ENCODE measurements at regions not wholly inside any gene's neighbourhood (a gene's known extent, or its start where the extent isn't known, plus 50 kb on each side); places are given as distances from the start of the nearest gene placed in this dataset.

DNA sequence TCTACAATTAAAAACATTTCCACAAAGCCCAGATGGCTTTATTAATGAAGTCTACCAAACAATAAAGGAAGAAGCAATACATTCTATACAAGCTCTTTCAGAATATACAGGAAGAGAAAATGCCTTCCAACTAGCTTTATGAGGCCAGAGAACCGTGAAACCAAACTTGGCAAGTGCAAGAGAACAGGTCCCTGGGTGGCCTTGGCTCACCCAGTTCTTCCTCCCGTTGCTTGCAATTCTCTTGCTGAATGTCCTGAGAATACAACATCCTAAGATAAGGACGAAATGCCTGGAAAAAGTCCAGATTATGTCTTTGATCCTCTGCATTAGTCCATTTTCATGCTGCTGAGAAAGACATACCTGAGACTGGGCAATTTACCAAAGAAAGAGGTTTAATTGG lies 204.9 kb downstream of the MAD2L1 start:
- Histone ChIP-seq H3K36me3 (ENCODE audit: control insufficient read depth in 2 of 3, insufficient read depth in 3 of 3, low read length in 3 of 3) (no peaks in the 10 kb centered on the region), H3K9me3 (ENCODE audit: control insufficient read depth in 2 of 3, low read length in 3 of 3) (no peaks in the 10 kb centered on the region), H3K27me3 (ENCODE audit: control insufficient read depth in 2 of 2, insufficient read depth in 2 of 2, low read length in 2 of 2) (no peaks in the 10 kb centered on the region), H3K27ac (ENCODE audit: low read depth, low read length) (no peak overlapping the region), H3K4me3 (ENCODE audit: low read length) (no peak overlapping the region), H3K4me1 (ENCODE audit: control insufficient read depth in 2 of 2, insufficient read depth in 2 of 2, low read length in 2 of 2) (no peaks in the 10 kb centered on the region)
- ChIA-PET POLR2A (no interaction called here), CTCF (no interaction called here)
- intact Hi-C loops (cut with micrococcal nuclease) = no loop called here
- H3K27ac Mint-ChIP-seq = no peak overlapping the region
- no peaks in the 10 kb centered on the region for H3K36me3 Mint-ChIP-seq
- DNase-seq (no peak), ATAC-seq (no peak)
- peaks cover 0 to 11% (median 0%) of the 10 kb centered on the region in 5 donors for H3K27me3 Mint-ChIP-seq
- peaks cover 0 to 2% (median 0%) of the 10 kb centered on the region in 11 donors for H3K9me3 Mint-ChIP-seq
- H3K4me1 Mint-ChIP-seq = no peaks in the 10 kb centered on the region
- no peak overlapping the region for H3K4me3 Mint-ChIP-seq

DNA sequence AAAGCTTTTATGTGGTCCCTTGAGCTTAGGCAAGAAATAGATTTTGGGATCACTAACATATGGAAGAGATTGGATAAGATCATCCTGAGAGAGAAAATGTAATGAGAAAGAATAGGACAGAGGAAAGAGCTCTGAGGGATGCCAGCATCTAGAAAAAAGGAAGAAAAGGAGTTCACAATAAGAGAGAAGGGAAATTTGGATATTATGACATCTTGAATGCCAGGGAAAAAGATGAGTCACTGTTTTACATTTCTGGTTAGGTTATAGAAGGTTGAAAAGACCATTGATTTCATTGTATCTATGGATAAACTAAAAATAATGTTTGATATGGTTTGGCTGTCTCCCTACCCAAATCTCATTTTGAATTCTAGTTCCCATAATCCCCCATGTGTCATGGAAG lies 208.5 kb downstream of the MAD2L1 start:
- peaks cover 0 to 11% (median 3%) of the 10 kb centered on the region in 5 donors for H3K27me3 Mint-ChIP-seq
- H3K4me1 Mint-ChIP-seq = no peaks in the 10 kb centered on the region
- no peak overlapping the region for H3K4me3 Mint-ChIP-seq
- no peak overlapping the region for H3K4me3 ChIP-seq (ENCODE audit: low read length)
- no peaks in the 10 kb centered on the region for H3K9me3 ChIP-seq (ENCODE audit: control insufficient read depth in 2 of 3, low read length in 3 of 3)
- DNase-seq (no peak), ATAC-seq (no peak)
- intact Hi-C loops (cut with micrococcal nuclease) = no loop called here
- ChIA-PET POLR2A (no interaction called here), CTCF (no interaction called here)
- H3K27ac ChIP-seq (ENCODE audit: low read depth, low read length) = no peak overlapping the region
- H3K4me1 ChIP-seq (ENCODE audit: control insufficient read depth in 2 of 2, insufficient read depth in 2 of 2, low read length in 2 of 2) = no peaks in the 10 kb centered on the region
- H3K36me3 Mint-ChIP-seq = no peaks in the 10 kb centered on the region
- no peak overlapping the region for H3K27ac Mint-ChIP-seq
- no peaks in the 10 kb centered on the region for H3K36me3 ChIP-seq (ENCODE audit: control insufficient read depth in 2 of 3, insufficient read depth in 3 of 3, low read length in 3 of 3)
- no peaks in the 10 kb centered on the region for H3K9me3 Mint-ChIP-seq
- H3K27me3 ChIP-seq (ENCODE audit: control insufficient read depth in 2 of 2, insufficient read depth in 2 of 2, low read length in 2 of 2) = no peaks in the 10 kb centered on the region

DNA sequence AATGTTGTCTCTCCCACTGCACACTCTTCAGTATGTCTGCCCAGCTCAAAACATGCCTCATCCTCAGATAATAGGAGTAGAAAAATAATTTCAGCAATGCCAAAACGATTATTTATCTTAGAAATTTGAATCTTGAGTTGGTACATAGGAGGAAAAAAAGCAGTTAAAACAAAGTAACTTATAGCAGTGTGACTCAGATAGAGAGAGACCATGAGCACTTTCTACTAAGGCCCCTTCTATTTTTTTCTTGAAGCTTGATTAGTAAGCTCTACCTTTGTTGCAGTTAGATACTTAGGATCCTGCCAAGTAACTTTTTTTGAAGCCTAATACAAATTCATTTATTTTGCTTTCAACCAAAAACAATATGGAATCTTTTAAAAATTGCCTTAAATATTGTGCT lies 212.3 kb downstream of the MAD2L1 start:
- no peaks in the 10 kb centered on the region for H3K36me3 ChIP-seq (ENCODE audit: control insufficient read depth in 2 of 3, insufficient read depth in 3 of 3, low read length in 3 of 3)
- no peak overlapping the region for H3K27ac Mint-ChIP-seq
- H3K9me3 Mint-ChIP-seq = no peaks in the 10 kb centered on the region
- H3K4me3 ChIP-seq (ENCODE audit: low read length) = no peak overlapping the region
- H3K27ac ChIP-seq (ENCODE audit: low read depth, low read length) = no peak overlapping the region
- H3K4me3 Mint-ChIP-seq = no peak overlapping the region
- ATAC-seq (no peak), DNase-seq (no peak)
- no peaks in the 10 kb centered on the region for H3K27me3 ChIP-seq (ENCODE audit: control insufficient read depth in 2 of 2, insufficient read depth in 2 of 2, low read length in 2 of 2)
- no peaks in the 10 kb centered on the region for H3K4me1 ChIP-seq (ENCODE audit: control insufficient read depth in 2 of 2, insufficient read depth in 2 of 2, low read length in 2 of 2)
- POLR2A ChIA-PET = no interaction called here
- intact Hi-C loops (cut with micrococcal nuclease) = no loop called here
- H3K36me3 Mint-ChIP-seq = no peaks in the 10 kb centered on the region
- peaks cover 0 to 11% (median 3%) of the 10 kb centered on the region in 5 donors for H3K27me3 Mint-ChIP-seq
- no peaks in the 10 kb centered on the region for H3K4me1 Mint-ChIP-seq
- CTCF ChIA-PET = no interaction called here
- no peaks in the 10 kb centered on the region for H3K9me3 ChIP-seq (ENCODE audit: control insufficient read depth in 2 of 3, low read length in 3 of 3)

DNA sequence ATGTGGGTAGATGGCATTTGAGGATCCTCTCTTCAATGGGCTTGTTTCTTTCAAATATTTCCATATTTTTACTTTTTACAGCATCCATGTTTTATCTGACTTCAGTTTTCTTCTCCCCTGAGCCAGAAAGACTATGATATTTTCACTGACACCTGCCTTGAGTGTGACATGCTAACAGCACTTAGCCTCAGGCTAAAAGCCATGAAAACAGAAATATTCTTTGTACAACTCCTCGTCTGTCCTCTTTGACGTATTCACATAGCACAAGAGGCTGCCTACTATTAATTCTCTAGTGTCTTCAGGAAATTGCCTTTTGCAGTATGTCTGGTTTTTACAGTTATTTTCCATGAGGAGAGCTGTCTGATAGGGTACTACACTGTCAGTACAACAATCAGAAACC lies 215.0 kb downstream of the MAD2L1 start:
- Mint-ChIP-seq H3K36me3 (no peaks in the 10 kb centered on the region), H3K4me1 (no peaks in the 10 kb centered on the region), H3K9me3 (no peaks in the 10 kb centered on the region), H3K4me3 (no peak overlapping the region), H3K27ac (no peak overlapping the region), H3K27me3 (peaks cover 0 to 4% (median 0%) of the 10 kb centered on the region in 5 donors)
- Histone ChIP-seq H3K27ac (ENCODE audit: low read depth, low read length) (no peak overlapping the region), H3K27me3 (ENCODE audit: control insufficient read depth in 2 of 2, insufficient read depth in 2 of 2, low read length in 2 of 2) (no peaks in the 10 kb centered on the region), H3K36me3 (ENCODE audit: control insufficient read depth in 2 of 3, insufficient read depth in 3 of 3, low read length in 3 of 3) (no peaks in the 10 kb centered on the region), H3K4me1 (ENCODE audit: control insufficient read depth in 2 of 2, insufficient read depth in 2 of 2, low read length in 2 of 2) (no peaks in the 10 kb centered on the region), H3K9me3 (ENCODE audit: control insufficient read depth in 2 of 3, low read length in 3 of 3) (no peaks in the 10 kb centered on the region), H3K4me3 (ENCODE audit: low read length) (no peak overlapping the region)
- intact Hi-C loops (cut with micrococcal nuclease) = no loop called here
- ChIA-PET CTCF (no interaction called here), POLR2A (no interaction called here)
- DNase-seq = no peak
- ATAC-seq = no peak

DNA sequence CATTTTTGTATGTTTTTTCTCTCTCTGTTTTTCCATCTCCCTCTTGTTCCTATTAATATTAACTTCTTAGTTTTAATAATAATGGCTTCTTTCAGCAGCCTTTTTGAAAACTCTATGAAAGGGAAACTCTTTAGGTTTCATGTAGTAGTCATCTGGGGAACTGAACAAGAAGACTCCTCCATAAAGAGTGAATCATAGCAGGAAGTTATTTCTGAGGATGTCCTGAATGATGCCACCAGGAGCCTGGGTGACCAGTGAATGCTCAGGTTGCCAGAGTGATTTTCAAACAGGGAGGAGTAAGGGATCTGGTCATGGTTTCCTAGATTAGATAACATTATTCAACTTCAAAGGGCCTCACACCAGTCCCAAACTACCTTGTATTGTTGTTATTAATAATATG lies 212.8 kb upstream of the PDE5A start:
- Mint-ChIP-seq H3K9me3 (peaks cover 0 to 5% (median 0%) of the 10 kb centered on the region in 11 donors), H3K4me3 (no peak overlapping the region), H3K27ac (no peak overlapping the region), H3K4me1 (no peaks in the 10 kb centered on the region), H3K36me3 (peaks cover 0 to 4% (median 0%) of the 10 kb centered on the region in 5 donors), H3K27me3 (peaks cover 0 to 22% (median 0%) of the 10 kb centered on the region in 5 donors)
- ATAC-seq = no peak
- Histone ChIP-seq H3K27ac (ENCODE audit: low read depth, low read length) (no peak overlapping the region), H3K9me3 (ENCODE audit: control insufficient read depth in 2 of 3, low read length in 3 of 3) (no peaks in the 10 kb centered on the region), H3K36me3 (ENCODE audit: control insufficient read depth in 2 of 3, insufficient read depth in 3 of 3, low read length in 3 of 3) (no peaks in the 10 kb centered on the region), H3K27me3 (ENCODE audit: control insufficient read depth in 2 of 2, insufficient read depth in 2 of 2, low read length in 2 of 2) (no peaks in the 10 kb centered on the region), H3K4me1 (ENCODE audit: control insufficient read depth in 2 of 2, insufficient read depth in 2 of 2, low read length in 2 of 2) (no peaks in the 10 kb centered on the region), H3K4me3 (ENCODE audit: low read length) (no peak overlapping the region)
- POLR2A ChIA-PET = no interaction called here
- intact Hi-C loops (cut with micrococcal nuclease) = no loop called here
- no peak for DNase-seq
- CTCF ChIA-PET = no interaction called here

DNA sequence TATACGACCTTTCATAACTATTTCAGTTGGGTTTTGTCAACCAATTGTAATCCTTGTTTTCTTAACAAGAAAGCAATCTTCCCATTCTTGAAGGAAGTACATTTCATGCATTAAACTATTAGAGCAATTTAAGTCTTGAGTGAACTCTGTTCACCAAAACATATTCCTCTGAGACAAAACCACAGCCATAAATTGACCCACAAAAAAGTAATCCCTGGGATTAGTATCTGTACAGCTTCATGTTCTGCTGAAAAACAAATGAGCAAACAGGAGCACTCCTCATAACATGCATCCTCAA lies 207.0 kb upstream of the PDE5A start:
- ChIA-PET POLR2A (no interaction called here), CTCF (interaction anchor here (0.7 kb wide), 1 partner anchor 52 kb away, joined by 4 read pairs; no protein-coding TSS in a partner anchor)
- Histone ChIP-seq H3K4me1 (ENCODE audit: control insufficient read depth in 2 of 2, insufficient read depth in 2 of 2, low read length in 2 of 2) (no peaks in the 10 kb centered on the region), H3K36me3 (ENCODE audit: control insufficient read depth in 2 of 3, insufficient read depth in 3 of 3, low read length in 3 of 3) (no peaks in the 10 kb centered on the region), H3K4me3 (ENCODE audit: low read length) (no peak overlapping the region), H3K27ac (ENCODE audit: low read depth, low read length) (no peak overlapping the region), H3K27me3 (ENCODE audit: control insufficient read depth in 2 of 2, insufficient read depth in 2 of 2, low read length in 2 of 2) (no peaks in the 10 kb centered on the region), H3K9me3 (ENCODE audit: control insufficient read depth in 2 of 3, low read length in 3 of 3) (no peaks in the 10 kb centered on the region)
- intact Hi-C loops (cut with micrococcal nuclease) = no loop called here
- Mint-ChIP-seq H3K27me3 (peaks cover 0 to 11% (median 0%) of the 10 kb centered on the region in 5 donors), H3K36me3 (peaks cover 0 to 4% (median 0%) of the 10 kb centered on the region in 5 donors), H3K4me3 (no peak overlapping the region), H3K4me1 (no peaks in the 10 kb centered on the region), H3K27ac (no peak overlapping the region), H3K9me3 (peaks cover 0 to 9% (median 3%) of the 10 kb centered on the region in 11 donors)
- ATAC-seq (no peak), DNase-seq (no peak)

DNA sequence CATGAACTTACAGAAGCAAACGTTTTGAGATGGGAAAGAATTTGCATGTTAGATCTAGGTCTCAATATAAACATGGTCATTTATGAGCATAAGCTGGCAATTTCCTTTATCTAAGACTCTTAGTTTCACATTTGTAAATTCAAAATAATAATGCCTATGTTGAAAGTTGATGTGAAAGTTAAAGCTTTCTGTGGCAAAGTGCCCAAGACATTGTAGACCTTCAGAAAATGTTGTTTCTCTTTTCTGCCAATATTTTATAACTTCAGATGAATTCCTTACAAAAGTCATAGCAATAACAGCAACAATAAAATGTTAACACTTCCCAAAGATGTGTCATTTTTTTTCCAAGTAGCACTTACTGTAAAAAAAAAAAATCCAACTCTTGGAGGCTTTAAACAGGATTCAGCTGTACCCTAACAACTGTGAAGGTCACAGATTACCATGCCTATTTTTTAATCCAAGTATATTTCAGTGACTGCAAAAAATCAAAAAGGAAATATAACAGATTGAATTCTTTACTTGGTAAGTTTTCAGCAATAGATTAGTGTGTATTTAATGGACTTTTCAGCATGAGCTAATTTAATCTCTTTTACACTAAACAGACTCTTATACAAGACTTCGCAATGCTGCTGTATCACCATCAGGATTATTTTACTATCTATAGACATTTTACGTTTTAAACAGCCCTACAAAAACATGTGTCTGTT lies 206.5 kb upstream of the PDE5A start:
- ChIA-PET POLR2A (no interaction called here), CTCF (interaction anchor here (0.7 kb wide), 1 partner anchor 52 kb away, joined by 4 read pairs; no protein-coding TSS in a partner anchor)
- peaks cover 0 to 4% (median 0%) of the 10 kb centered on the region in 5 donors for H3K36me3 Mint-ChIP-seq
- DNase-seq = no peak
- peaks cover 0 to 11% (median 0%) of the 10 kb centered on the region in 5 donors for H3K27me3 Mint-ChIP-seq
- Histone ChIP-seq H3K4me1 (ENCODE audit: control insufficient read depth in 2 of 2, insufficient read depth in 2 of 2, low read length in 2 of 2) (no peaks in the 10 kb centered on the region), H3K4me3 (ENCODE audit: low read length) (no peak overlapping the region), H3K9me3 (ENCODE audit: control insufficient read depth in 2 of 3, low read length in 3 of 3) (no peaks in the 10 kb centered on the region), H3K27ac (ENCODE audit: low read depth, low read length) (no peak overlapping the region), H3K36me3 (ENCODE audit: control insufficient read depth in 2 of 3, insufficient read depth in 3 of 3, low read length in 3 of 3) (no peaks in the 10 kb centered on the region), H3K27me3 (ENCODE audit: control insufficient read depth in 2 of 2, insufficient read depth in 2 of 2, low read length in 2 of 2) (no peaks in the 10 kb centered on the region)
- H3K27ac Mint-ChIP-seq = no peak overlapping the region
- no peak for ATAC-seq
- H3K4me3 Mint-ChIP-seq = no peak overlapping the region
- intact Hi-C loops (cut with micrococcal nuclease) = no loop called here
- H3K9me3 Mint-ChIP-seq = peaks cover 0 to 9% (median 3%) of the 10 kb centered on the region in 11 donors
- H3K4me1 Mint-ChIP-seq = no peaks in the 10 kb centered on the region

All from naive thymus-derived CD4-positive, alpha-beta T cell (primary cell).